Omental fat pad (tissue), 3 donors: ENCODE measurements at regions not wholly inside any gene's neighbourhood (a gene's known extent, or its start where the extent isn't known, plus 50 kb on each side); places are given as distances from the start of the nearest gene placed in this dataset.

Experiments
- ATAC-seq: fragments of 150-250 bp; one replicate; pipeline ENCODE4 v1.9.1; 2016; ENCODE audit warnings: mild to moderate bottlenecking, moderate library complexity; ENCODE audit not compliant: low FRiP score
- DNase-seq: peaks from one replicate; pipeline ENCODE4 v3.0.0-alpha.2; 2019; ENCODE audit warnings: low spot score
- CTCF ChIP-seq, 3 donors: fragments of 450-650 bp; IDR thresholded peaks; one replicate each; pipeline ENCODE4 v1.5.1; 2016 to 2017; ENCODE audit warnings: antibody characterized with exemption in 3 of 3, mild to moderate bottlenecking in 3 of 3, moderate library complexity in 2 of 3

GRCh38 chr3:120838441-120839091, 69.4 kb upstream of the STXBP5L start:
- DNase-seq: no peak
- ATAC-seq: no peak

GRCh38 chr3:120839120-120839519, 68.9 kb upstream of the STXBP5L start:
- TF ChIP-seq CTCF (IDR thresholded peaks at IDR 0.05): no peak
- DNase-seq: no peak
- ATAC-seq: no peak

More at GRCh38 chr3:120838441-120839091, 69.4 kb upstream of the STXBP5L start:
- TF ChIP-seq CTCF (IDR thresholded peaks at IDR 0.05): no peak

GRCh38 chr3:120841264-120841663, 66.7 kb upstream of the STXBP5L start:
- DNase-seq (no peak), ATAC-seq (no peak)
- no peak for TF ChIP-seq CTCF (IDR thresholded peaks at IDR 0.05)

GRCh38 chr3:120846073-120846472, 61.9 kb upstream of the STXBP5L start:
- no peak for ATAC-seq
- no peak for DNase-seq

GRCh38 chr3:120848503-120848902, 59.5 kb upstream of the STXBP5L start:
- no peak for TF ChIP-seq CTCF (IDR thresholded peaks at IDR 0.05)
- DNase-seq: no peak
- ATAC-seq: no peak

More at GRCh38 chr3:120846073-120846472, 61.9 kb upstream of the STXBP5L start:
- no peak for TF ChIP-seq CTCF (IDR thresholded peaks at IDR 0.05)

- ATAC-seq: no peak
- DNase-seq: no peak
- TF ChIP-seq CTCF (IDR thresholded peaks at IDR 0.05): no peak
These were observed 57.4 kb upstream of the STXBP5L start for GRCh38 chr3:120850381-120851295.
